NCI-H2171 treated with DMSO at 0.1 percent for 48 hours (cell line): ENCODE measurements at regions not wholly inside any gene's neighbourhood (a gene's known extent, or its start where the extent isn't known, plus 50 kb on each side); places are given as distances from the start of the nearest gene placed in this dataset.
"Not testable (repeated sequence)": the region's sequence is repeated elsewhere in the genome, so short reads cannot be mapped to it uniquely, and the experiment has no call there.

Experiments used
- DNase-seq: peaks from one replicate; lab custom pipeline; 2025; lab: John Stamatoyannopoulos, UW

DNA sequence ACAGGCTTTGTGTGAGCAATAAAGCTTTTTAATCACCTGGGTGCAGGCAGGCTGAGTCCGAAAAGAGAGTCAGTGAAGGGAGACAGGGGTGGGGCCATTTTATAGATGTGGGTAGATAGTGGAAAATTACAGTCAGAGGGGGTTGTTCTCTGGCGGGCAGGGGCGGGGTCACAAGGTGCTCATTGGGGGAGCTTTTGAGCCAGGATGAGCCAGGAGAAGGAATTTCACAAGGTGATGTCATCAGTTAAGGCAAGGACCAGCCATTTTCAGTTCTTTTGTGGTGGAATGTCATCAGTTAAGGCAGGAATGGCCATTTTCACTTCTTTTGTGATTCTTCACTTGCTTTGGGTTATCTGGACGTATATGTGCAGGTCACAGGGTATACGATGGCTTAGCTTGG lies 571.3 kb upstream of the PCDH7 start:
- DNase-seq: not testable (repeated sequence)

DNA sequence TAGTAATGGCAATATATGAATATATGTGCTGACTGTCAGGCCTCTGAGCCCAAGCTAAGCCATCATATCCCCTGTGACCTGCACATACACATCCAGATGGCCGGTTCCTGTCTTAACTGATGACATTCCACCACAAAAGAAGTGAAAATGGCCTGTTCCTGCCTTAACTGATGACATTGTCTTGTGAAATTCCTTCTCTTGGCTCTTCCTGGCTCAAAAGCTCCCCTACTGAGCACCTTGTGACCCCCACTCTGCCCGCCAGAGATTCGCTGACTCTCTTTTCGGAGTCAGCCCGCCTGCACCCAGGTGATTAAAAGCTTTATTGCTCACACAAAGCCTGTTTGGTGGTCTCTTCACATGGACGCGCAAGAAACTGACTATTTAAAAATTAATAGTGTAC lies 570.6 kb upstream of the PCDH7 start:
- DNase-seq: not testable (repeated sequence)

- no peak for DNase-seq
Measured at GRCh38 chr4:30153427-30153826, 566.7 kb upstream of the PCDH7 start.

DNA sequence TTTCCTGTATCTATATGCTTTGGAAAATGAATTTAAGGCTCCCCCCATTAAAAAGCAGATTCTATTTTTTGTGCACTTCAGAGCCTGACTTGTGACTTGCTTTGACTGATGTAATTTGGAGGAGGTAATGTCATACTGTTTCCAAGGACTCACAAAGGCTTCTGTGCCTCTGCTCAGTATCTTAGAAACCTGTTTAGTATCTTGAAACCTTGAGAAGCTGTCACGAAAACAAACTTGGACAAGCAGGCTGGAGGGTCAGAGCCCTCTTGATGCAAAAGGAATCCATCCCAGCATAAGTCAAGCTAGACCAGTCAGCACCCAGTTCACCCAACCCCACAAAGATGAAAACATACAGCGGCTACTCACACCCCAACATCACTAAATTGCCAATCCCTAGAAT lies 560.0 kb upstream of the PCDH7 start:
- no peak for DNase-seq

DNA sequence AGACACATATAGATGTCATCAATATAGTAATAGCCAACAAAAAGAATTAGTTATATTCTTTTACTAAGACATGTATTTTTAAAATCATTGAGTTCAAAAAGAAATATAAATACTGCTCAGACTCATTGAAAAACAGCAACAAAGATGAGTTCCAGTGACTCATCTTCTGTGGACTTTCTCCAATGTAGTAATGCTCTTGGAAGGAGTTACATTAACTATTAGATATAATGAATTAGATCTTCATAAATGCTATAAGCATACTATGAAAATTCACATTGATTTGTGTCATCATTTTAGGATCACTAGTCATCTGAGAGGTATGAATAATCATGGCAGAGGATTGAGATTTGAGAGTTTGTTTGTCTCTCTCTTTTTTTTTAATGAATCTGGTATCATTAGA lies 547.8 kb upstream of the PCDH7 start:
- DNase-seq: no peak

GRCh38 chr4:30181512-30181911 lies 538.7 kb upstream of the PCDH7 start:
- no peak for DNase-seq

GRCh38 chr4:30181918-30182317 lies 538.3 kb upstream of the PCDH7 start:
- DNase-seq: no peak

DNA sequence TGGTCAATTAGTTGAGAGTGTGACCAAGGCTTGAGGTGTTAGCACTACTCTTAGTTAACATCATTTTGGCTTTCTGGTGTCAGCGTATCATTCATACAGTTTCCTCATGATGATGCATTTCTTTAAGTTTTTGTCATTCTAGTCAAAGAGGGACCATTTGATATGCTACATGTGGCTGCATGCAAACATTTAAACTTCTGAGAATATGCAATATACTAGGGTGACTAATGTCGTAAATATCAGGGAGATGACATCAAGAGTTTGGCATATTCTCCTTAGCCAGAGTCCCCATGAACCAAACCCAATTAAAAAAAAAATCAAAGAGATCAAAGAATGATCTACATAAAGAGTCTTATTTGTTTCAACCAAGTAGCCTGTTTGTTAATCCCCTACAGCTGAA lies 537.4 kb upstream of the PCDH7 start:
- no peak for DNase-seq

DNA sequence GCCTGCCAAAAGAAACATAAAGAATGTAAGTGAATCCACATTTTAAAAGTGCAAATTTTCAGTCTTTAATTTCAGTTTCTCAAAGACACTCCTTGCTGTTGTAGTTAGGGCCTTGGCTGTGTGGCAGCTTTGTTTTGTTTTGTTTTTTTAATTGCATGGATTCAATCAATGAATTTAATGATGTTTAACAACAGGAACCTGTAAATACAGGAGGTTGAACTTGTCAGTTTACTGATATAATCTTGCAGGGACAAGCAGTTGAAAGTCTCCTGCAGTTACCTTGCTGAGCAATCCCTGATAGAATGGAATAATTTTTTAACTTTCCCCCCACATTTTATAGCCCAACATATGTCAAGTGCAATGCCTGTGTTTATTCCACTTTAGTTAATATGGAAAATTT lies 528.3 kb upstream of the PCDH7 start:
- DNase-seq: no peak

DNA sequence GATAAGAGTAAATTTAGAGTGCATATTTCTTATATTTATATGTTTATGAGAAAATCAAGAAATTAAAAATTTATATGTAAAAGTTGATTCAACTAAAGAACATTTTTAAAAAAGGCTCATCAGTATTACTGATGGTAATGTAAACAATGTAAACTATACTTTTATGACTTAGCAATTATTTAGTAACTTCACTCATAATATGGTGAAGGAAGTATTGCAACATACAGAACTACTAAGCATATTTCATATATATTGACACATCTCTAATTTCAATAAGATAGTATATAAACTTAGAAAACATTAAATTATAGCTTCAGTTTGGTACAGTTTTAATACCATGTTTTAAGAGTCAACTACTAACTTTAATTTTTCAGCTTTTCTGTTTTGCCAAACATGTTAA lies 512.8 kb upstream of the PCDH7 start:
- no peak for DNase-seq

GRCh38 chr4:30208731-30209435 lies 511.3 kb upstream of the PCDH7 start:
- no peak for DNase-seq

DNA sequence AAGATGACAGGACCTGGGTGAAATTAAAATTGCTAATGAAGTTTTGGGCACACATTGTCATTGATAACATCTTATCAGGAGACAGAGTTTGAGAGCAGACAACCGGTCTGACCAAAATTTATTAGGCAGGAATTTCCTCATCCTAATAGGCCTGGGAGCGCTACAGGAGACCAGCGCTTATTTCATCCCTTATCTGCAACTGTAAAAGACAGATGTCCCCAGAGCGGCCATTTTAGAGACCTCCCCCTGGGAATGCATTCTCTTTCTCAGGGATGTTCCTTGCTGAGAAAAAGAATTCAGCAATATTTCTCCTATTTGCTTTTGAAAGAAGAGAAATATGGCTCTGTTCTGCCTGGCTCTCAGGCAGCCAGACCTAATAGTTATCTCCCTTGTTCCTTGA lies 504.2 kb upstream of the PCDH7 start:
- DNase-seq: not testable (repeated sequence)

DNA sequence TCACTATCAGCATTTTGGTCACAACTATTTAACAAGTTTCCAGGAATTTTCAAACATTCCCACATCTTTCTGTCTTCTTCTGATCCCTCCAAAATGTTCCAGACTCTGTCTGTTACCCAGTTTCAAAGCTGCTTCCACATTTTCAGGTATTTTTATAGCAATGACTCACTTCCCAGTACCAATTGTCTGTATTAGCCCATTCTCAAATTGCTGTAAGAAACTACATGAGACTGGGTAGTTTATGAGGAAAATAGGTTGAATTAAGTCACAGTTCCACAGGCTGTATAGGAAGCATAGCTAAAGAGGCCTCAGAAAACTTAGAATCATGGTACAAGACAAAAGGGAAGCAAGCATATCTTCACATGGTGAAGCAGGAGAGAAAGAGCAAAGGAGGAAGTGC lies 475.0 kb upstream of the PCDH7 start:
- DNase-seq: no peak

GRCh38 chr4:30256116-30256832 lies 463.9 kb upstream of the PCDH7 start:
- DNase-seq: no peak

GRCh38 chr4:30258949-30259348 lies 461.2 kb upstream of the PCDH7 start:
- DNase-seq: no peak

DNA sequence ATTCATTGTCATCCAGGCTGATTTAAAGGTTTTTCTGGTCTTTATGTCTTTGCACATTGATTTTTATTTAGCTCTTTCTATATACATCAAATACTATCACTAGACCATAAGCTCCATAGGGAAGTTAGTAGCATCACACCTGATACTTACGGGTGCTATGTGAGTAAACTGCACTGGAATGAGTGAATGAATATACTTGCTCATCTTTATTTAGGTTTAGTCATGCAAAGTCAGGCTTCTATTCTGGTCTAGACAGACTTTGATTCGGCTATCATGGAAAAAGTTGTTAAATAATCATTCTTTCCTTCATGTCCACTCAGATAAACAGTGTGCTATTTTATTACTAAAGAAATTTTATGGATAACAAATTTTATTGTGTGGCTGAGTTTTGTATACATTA lies 457.8 kb upstream of the PCDH7 start:
- no peak for DNase-seq

GRCh38 chr4:30264465-30264864 lies 455.7 kb upstream of the PCDH7 start:
- DNase-seq: no peak

DNA sequence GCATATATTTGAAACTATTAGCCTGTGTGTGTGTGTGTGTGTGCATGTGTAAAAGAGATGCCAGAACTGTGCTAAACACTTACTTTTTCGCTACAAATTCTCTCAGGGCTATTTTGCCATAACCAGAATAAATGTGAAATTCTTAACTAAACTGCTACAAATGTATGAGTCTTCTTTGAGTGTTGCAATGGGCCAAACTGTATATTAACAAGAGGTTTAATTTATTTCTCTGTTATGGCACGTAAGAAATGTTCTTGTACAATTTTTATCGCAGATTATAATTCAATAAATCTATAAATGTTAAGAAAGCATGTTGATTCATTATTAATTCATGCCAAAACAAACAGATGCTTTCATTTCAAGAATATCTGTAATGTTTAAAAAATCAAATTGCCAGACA lies 454.5 kb upstream of the PCDH7 start:
- DNase-seq: no peak

DNA sequence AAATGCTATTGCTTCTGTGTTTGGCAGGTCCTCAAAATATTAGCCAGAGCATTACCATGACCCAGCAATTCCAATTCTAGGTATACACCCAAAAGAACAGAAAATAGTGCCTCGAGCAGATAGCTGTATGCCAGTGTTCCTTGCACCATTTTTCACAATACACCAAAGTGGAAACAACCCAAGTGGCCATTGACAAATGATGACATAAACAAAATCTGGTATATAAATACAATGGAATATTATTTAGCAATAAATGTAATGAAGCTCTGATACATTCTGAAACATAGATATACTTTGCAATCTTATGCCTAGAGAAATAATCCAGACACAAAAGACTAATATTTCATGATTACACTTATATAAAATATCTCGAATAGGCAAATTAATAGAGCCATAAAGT lies 451.8 kb upstream of the PCDH7 start:
- DNase-seq: no peak

DNA sequence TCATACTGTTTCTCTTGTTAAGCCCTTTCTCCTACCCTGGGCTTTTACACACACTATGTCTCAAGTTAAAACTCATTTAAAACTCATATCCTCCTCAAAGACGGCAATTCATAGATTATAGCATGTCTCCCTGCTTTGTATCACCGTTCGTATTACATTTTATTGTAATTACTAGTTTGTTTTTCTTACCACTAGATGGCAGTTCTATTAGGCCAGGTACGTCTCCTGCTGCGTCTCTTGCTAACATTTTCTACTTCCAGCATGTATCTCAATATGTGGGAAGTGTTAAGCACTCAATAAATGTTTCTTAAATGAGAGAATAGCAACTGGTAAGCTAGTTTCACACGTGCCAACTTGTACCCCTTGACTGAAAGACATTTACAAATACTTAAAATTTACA lies 450.3 kb upstream of the PCDH7 start:
- DNase-seq: no peak

DNA sequence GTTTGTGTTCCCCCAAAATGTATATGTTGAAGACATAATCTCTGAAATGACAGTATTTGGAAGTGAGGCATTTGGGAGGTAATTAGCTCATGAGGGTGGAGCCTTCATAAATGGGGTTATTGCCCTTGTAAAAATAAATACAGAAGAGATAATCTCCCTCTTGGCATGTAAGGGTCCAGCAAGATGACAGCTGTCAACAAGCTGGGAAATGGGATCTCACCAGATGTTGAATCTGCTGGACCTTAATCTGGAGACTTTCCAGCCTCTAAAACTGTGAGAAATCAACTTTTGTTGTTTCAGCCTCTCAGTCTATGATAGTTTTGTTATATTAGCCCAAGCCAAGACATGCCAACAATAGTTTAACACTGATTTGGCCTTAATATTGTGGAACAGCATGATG lies 438.2 kb upstream of the PCDH7 start:
- no peak for DNase-seq

- no peak for DNase-seq
Measured at GRCh38 chr4:30283336-30283735, 436.8 kb upstream of the PCDH7 start.

DNA sequence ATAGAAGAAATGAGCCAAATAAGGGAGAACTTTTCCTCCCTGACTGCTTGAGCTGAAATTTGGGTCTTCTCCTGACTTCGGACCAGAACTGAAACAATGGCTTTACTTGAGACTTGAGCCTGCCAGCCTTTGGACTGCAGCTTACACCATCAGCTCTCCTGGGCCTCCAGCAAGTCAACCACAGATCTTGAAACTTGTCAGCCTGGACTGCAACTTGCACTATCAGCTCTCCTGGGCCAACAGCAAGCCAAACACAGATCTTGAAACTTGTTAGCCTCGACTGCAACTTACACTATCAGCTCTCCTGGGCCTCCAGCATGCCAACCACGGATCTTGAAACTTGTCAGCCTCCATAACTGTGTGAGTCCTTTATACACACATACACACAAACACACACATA lies 425.9 kb upstream of the PCDH7 start:
- no peak for DNase-seq

DNA sequence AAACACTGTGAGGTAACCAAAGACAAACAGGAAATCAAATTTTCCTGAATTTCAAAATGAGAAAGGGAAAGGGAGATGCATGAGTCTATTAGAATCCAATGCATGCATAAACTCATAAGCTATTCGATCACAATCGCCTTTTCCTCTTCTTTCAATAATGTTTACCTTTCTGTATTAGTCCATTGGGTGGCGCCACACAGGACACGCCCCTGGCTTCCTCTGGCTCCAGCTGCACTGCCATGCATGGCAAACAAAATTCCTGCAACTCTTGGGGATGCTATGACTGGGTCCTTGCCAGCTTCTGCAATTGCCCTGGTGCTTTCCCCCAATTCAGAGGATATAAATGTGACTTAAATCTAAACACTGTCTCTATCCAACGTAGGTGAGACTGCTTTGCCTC lies 424.5 kb upstream of the PCDH7 start:
- no peak for DNase-seq
